SK-N-SH (cell line): ENCODE measurements at regions not wholly inside any gene's neighbourhood (a gene's known extent, or its start where the extent isn't known, plus 50 kb on each side); places are given as distances from the start of the nearest gene placed in this dataset.

Experiments
- CTCF ChIP-seq: fragments of 200-600 bp; sonication (generic); IDR thresholded peaks from 2 replicates; pipeline ENCODE4 v1.6.1; 2017; ENCODE audit warnings: antibody characterized with exemption, mild to moderate bottlenecking, moderate library complexity
- POLR2AphosphoS5 ChIP-seq: IDR thresholded peaks from 2 replicates; pipeline ENCODE4 v1.6.1; 2012; ENCODE audit warnings: low read depth, low read length
- SMC3 ChIP-seq: IDR thresholded peaks from 2 replicates; pipeline ENCODE4 v1.6.1; 2012; ENCODE audit warnings: low read depth, low read length, improper control_type of control experiment

DNA sequence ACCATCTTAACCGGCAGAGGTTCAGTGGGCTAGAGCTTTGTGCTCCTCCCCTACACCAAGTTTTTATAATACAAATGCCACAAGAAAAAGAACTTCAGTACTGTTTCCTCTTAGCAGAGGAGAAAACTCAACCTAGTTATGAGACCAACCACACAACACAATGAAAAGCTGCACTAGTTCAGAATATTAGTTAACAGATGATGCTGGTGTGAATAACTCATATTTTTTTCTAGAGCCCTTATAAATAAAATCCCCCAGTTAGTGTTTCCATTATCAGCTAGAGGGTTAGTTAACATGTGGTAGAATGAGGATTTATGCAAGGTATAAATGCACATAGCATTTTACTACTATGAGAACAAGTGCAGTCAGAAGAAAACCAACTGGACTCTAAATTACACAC lies 61.9 kb upstream of the AMN1 start:
- TF ChIP-seq POLR2AphosphoS5: no peak
- TF ChIP-seq CTCF: no peak
- TF ChIP-seq SMC3: no peak
